ENCODE measurements at regions not wholly inside any gene's neighbourhood (a gene's known extent, or its start where the extent isn't known, plus 50 kb on each side); places are given as distances from the start of the nearest gene placed in this dataset.

DNA sequence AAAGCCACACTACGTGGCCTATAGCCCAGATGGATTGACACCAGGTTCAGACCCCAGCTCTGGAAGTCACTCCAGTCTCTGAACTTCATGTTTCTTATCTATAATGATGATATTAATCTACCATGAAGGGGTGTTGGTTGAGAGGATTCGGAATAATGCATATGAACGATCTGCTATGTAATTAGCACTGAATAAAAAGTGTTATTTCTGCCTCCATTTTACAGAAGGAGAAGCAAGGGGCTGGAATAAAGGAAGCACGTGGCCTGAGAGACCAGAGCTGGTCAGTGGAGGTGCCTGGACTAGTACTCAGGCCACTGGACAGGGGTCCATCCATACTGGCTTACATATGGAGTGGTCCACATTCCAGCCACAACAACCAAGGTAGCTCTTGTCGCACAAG is 166.5 kb upstream of the MYCN start:
- TF ChIP-seq, protein P1, sequence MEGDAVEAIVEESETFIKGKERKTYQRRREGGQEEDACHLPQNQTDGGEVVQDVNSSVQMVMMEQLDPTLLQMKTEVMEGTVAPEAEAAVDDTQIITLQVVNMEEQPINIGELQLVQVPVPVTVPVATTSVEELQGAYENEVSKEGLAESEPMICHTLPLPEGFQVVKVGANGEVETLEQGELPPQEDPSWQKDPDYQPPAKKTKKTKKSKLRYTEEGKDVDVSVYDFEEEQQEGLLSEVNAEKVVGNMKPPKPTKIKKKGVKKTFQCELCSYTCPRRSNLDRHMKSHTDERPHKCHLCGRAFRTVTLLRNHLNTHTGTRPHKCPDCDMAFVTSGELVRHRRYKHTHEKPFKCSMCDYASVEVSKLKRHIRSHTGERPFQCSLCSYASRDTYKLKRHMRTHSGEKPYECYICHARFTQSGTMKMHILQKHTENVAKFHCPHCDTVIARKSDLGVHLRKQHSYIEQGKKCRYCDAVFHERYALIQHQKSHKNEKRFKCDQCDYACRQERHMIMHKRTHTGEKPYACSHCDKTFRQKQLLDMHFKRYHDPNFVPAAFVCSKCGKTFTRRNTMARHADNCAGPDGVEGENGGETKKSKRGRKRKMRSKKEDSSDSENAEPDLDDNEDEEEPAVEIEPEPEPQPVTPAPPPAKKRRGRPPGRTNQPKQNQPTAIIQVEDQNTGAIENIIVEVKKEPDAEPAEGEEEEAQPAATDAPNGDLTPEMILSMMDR (IDR thresholded peaks at IDR 0.05) = no peak

DNA sequence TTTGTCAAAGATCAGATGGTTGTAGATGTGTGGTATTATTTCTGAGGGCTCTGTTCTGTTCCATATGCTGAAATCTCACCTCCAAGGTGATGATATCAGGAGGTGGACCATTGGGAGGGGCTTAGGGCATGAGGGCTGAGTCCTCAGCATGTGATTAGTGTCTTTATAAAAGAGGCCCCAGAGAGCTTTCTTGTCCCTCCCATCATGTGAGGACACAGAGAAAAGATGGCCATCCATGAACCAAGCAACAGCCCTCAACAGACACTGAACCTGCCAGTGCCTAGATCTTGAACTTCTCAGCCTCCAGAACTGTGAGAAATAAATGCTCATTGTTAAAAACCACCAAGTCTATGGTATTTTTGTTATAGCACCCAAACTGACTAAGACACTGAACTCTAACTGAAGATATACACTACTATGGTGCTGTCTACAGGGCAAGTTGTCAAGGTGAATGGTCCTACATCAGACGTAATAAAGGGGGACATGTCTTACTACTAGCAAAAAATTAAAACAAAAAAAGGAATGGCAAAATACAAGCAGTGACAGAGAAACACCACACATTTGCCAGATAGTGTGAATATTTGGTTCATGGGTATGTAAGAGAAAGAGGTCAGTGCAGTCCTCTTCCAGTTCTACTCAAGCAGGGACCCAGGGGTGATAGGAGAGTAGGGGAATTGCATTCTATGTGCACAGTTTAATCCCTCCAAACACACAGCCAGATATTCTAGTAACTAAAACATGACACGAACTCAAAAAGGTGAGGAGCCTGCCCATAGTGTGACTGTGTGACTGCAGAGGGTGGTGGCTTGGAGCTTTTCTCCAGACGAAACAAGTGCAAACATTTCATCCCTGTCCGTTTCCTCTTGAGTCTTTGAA is 164.4 kb upstream of the MYCN start:
- TF ChIP-seq, protein P1 (IDR thresholded peaks at IDR 0.05) = no peak

DNA sequence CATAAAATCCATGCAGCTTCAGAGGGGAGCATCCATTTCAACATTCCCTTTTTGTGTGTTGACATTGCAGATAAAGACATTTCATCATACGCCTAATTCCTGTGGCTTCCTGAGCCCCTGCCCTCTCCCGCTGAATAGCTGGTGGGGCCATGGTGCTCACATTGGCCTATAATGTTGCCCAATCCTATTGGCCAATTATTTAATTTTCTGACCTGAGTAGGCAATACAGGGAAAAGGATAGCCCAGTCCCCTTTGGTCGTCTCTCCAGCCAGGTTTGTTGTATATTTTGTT is 163.8 kb upstream of the MYCN start:
- TF ChIP-seq, protein P1 (IDR thresholded peaks at IDR 0.05) = no peak

GRCh38 chr2:15776992-15777702 is 163.2 kb upstream of the MYCN start:
- TF ChIP-seq, protein P1 (IDR thresholded peaks at IDR 0.05) = no peak

- TF ChIP-seq, protein P1 (IDR thresholded peaks at IDR 0.05) = no peak
These were observed 162.5 kb upstream of the MYCN start for GRCh38 chr2:15777795-15778371.

- TF ChIP-seq, protein P1 (IDR thresholded peaks at IDR 0.05) = no peak
These were observed 161.7 kb upstream of the MYCN start for GRCh38 chr2:15778529-15779219.

DNA sequence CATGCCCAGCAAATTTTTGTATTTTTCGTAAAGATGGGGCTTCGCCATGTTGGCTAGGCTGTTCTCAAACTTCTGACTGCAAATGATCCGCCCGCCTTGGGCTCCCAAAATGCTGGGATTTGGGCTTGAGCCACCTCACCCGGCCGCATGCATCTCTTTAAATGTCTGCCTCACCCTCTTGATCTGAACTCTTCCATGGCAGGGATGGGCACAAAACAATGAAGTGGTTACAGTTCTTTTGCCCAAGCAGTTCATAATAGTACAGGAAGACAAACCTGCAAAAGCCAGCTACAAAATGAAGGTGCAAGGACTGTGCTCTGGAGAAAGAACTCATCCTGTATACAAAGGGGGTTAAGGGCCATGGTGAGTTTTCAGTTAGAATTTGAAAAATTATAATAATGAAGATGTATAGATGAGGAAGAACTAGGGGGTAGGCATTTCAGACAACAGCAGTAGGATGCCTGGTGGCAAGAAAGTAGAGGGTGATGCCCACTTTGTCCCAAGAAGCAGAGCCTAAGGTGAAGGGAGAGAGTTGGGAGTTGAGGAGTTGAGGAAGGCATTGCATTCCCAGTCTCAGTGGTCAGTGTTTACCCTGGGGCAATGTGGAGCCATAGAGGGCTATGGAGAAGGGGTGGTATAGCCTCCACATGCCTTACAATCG is 160.8 kb upstream of the MYCN start:
- TF ChIP-seq, protein P1 (IDR thresholded peaks at IDR 0.05) = no peak

Data from LNCAP (cell line).